Upper lobe of right lung (tissue), 1 donor: ENCODE measurements at regions not wholly inside any gene's neighbourhood (a gene's known extent, or its start where the extent isn't known, plus 50 kb on each side); places are given as distances from the start of the nearest gene placed in this dataset.

Experiments
- ATAC-seq: fragments of 200-7000 bp; cut with Tn5 transposase; one replicate; pipeline ENCODE4 v1.9.1; 2020; ENCODE audit warnings: mild to moderate bottlenecking, moderate library complexity
- DNase-seq: peaks from one replicate; pipeline ENCODE4 v3.0.0-alpha.2; 2020
- H3K27ac ChIP-seq: fragments of 200-600 bp; one replicate; pipeline ENCODE4 v1.8.0; 2022
- H3K27me3 ChIP-seq: fragments of 200-600 bp; one replicate; pipeline ENCODE4 v1.8.0; 2022; ENCODE audit warnings: mild to moderate bottlenecking
- H3K36me3 ChIP-seq: fragments of 200-600 bp; one replicate; pipeline ENCODE4 v1.8.0; 2022
- H3K4me1 ChIP-seq: fragments of 200-600 bp; one replicate; pipeline ENCODE4 v1.8.0; 2022
- H3K4me3 ChIP-seq: fragments of 200-600 bp; one replicate; pipeline ENCODE4 v1.8.0; 2022; ENCODE audit warnings: mild to moderate bottlenecking
- H3K9me3 ChIP-seq: fragments of 200-600 bp; one replicate; pipeline ENCODE4 v1.8.0; 2022
- intact Hi-C: fragments of 100-400 bp; cut with DNase I; formaldehyde crosslinking; loops from one replicate; pipeline ENCODE4 v1.11.0; 2022
- TF ChIP-seq, protein P1 (sequence below): fragments of 200-600 bp; IDR thresholded peaks from one replicate; pipeline ENCODE4 v1.8.0; 2022; ENCODE audit warnings: antibody characterized with exemption
- donor health status: DM: no; HTN: yes; CAD: no; lungs with severe emphysema.

DNA sequence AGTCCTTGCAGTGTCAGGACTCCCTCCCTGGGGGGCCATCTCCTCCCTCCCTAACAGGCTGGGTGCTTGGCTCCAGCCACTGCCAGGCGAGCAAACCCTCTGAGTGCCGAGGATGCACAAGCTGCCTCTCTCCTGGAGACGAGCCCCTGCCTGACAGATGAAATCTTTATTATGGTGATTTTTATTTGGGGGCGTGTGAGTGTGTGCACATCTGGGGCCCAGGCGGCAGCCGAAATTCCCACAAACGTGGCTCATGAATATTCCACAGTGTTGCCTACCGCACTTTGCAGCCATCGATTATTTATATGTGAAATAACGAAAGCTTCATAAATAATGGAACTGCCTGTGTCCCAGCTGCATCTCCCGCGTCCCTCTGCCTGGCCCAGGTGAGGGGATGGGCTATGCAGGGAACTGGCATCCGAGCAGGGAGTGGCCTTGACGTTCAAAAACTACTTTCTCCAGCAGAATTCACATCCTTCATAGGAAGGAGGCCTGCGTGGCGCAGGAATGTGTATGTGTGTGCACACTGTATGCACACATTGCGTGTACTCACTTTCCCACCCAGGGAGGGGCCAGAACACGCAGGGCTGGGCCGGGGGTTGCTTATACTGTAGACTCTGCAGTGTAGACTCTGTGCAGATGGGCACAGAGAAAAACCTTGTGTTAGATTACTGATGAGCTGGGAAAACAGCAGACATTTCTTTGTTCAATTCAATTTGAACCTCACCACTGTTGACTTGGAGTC, 73.1 kb downstream of the UBIAD1 start:
- no peaks in the 10 kb centered on the region for H3K36me3 ChIP-seq
- ATAC-seq = no peak
- peaks cover 12% of the 10 kb centered on the region for H3K27me3 ChIP-seq
- DNase-seq = no peak
- intact Hi-C loops = no loop called here
- no peak overlapping the region for H3K4me3 ChIP-seq
- H3K9me3 ChIP-seq = no peaks in the 10 kb centered on the region
- H3K4me1 ChIP-seq = no peaks in the 10 kb centered on the region
- no peak overlapping the region for H3K27ac ChIP-seq
- TF ChIP-seq, protein P1, sequence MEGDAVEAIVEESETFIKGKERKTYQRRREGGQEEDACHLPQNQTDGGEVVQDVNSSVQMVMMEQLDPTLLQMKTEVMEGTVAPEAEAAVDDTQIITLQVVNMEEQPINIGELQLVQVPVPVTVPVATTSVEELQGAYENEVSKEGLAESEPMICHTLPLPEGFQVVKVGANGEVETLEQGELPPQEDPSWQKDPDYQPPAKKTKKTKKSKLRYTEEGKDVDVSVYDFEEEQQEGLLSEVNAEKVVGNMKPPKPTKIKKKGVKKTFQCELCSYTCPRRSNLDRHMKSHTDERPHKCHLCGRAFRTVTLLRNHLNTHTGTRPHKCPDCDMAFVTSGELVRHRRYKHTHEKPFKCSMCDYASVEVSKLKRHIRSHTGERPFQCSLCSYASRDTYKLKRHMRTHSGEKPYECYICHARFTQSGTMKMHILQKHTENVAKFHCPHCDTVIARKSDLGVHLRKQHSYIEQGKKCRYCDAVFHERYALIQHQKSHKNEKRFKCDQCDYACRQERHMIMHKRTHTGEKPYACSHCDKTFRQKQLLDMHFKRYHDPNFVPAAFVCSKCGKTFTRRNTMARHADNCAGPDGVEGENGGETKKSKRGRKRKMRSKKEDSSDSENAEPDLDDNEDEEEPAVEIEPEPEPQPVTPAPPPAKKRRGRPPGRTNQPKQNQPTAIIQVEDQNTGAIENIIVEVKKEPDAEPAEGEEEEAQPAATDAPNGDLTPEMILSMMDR = no peak

DNA sequence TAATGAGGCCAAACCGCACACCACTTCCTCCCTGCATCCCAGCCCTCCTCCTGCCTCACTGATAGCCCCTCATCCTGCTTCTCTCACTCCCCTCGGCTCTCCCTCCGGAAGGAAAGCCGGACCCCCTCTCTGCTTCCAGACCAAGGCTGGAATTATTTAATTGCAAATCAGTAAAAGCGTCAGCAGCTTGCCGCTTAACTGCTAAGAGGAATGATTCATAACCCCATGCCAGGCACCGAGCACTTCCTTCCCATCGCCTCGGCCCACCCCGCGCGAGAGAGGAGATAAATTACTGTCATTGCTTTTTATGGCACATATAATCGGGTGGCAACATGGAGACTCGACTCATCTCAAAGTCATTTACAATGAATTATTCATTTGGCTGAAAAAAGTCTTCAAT, 77.3 kb downstream of the UBIAD1 start:
- Histone ChIP-seq H3K27me3 (peaks cover 11% of the 10 kb centered on the region), H3K4me3 (no peak overlapping the region), H3K9me3 (no peaks in the 10 kb centered on the region), H3K4me1 (no peaks in the 10 kb centered on the region), H3K27ac (no peak overlapping the region), H3K36me3 (no peaks in the 10 kb centered on the region)
- no peak for ATAC-seq
- no peak for DNase-seq
- TF ChIP-seq, protein P1 = no peak
- intact Hi-C loops = no loop called here

DNA sequence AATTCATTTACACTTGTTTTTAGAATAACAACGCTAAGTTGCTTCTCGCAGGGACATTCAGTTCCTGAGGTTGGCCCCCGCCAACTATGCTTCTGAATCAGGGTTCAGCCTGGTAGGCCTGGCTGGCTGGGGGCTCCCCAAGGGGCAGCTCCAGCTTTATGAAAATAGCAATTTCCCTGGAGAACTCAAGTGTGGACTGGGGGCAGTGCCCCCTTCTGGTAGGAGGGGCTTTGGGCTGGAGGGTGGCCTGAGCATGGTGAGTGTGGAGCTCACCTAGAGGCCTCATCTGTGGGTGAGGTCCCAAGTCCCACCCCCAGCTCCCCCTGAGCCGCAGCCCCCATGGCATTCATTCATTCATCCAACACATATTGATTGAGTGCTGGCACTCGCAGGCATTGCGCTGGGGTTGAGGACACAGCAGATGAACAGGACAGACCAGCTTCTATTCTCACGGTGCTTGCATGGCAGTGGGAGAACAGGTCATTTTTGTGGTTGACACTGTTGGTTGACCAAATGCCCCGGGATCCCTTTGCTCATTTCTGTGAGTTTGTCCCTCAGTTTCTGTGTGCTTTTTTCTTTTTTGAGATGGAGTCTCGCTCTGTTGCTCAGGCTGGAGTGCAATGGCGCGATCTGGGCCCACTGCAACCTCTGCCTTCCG, 79.2 kb downstream of the UBIAD1 start:
- Histone ChIP-seq H3K27me3 (peaks cover 24% of the 10 kb centered on the region), H3K36me3 (no peaks in the 10 kb centered on the region), H3K4me3 (no peak overlapping the region), H3K4me1 (no peaks in the 10 kb centered on the region), H3K27ac (no peak overlapping the region), H3K9me3 (no peaks in the 10 kb centered on the region)
- ATAC-seq = no peak
- intact Hi-C loops = no loop called here
- TF ChIP-seq, protein P1 = no peak
- DNase-seq = no peak

DNA sequence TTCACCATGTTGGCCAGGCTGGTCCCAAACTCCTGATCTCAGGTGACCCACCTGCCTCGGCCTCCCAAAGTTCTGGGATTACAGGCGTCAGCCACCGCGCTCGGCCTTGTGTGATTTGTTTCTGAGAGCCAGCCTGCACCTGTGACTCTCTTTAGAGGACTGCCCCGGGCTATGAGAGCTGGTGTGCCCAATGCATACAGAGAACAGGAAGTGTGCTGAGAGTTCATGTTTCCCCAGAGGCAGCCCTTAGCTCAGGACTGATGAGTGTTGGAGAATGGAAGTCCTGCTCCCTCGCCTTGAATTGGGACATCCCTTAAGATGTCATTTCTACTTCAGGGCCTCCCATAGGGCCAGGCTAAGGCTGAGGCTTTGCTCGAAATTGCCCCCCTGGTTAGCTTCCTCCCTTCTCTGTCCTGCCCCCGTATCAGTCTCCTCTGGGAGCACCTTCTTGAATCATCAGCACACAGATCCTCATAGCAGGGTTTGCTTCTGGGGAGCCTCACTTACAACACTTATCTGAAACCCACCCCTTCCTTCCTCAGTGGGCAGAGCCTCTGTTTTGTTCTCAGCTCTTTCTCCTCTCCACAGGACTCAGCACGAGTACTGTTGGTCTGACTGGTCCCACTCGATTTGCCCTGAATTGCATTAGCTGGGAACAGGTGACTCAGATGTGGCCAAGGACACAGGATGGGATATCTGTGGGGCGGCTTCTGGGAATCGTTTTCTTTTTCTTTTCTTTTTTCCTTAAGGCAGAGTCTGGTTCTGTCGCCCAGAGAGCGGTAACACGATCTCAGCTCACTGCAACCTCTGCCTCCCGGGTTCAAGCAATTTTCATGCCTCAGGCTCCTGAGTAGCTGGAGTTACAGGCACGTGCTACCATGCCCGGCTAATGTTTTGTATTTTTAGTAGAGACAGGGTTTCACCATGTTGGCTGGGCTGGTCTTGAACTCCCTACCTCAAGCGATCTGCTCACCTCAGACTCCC, 80.1 kb downstream of the UBIAD1 start:
- intact Hi-C loops = no loop called here
- TF ChIP-seq, protein P1 = no peak
- H3K27me3 ChIP-seq = peaks cover 30% of the 10 kb centered on the region

DNA sequence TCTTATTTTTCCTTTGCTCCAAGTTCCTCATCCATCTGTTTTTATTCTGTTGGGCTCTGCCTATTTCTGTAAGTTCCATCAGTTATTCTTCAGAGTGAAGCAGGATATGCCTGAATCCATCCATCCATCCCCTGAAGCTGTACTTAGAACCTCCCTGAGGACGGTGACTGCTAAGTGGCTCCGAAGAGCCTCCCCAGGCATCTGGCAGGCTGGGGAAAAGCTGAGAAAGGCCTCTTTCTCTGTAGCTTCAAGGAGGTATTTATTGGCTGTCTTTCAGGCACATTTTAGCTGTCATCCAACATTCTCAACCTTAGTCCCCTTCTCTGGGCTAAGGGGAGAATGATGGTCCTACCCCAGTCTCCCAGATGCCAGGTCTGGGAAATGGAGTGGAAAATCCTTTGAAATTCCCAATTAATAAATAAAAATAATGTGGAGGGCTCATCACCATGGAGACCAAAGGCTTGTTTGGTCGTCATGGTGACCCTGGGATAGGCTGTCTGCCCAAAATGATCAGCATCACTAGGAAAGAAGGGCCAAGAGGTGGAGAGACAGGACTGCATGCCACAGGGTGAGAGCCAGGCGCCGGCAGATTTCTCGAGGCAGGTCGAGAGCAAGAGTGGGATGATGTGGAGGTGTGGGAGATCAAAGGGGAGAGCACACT, 82.0 kb downstream of the UBIAD1 start:
- intact Hi-C loops = no loop called here
- DNase-seq (no peak), ATAC-seq (no peak)
- H3K9me3 ChIP-seq = no peaks in the 10 kb centered on the region
- H3K36me3 ChIP-seq = no peaks in the 10 kb centered on the region
- no peak overlapping the region for H3K4me3 ChIP-seq
- H3K27ac ChIP-seq = no peak overlapping the region
- TF ChIP-seq, protein P1 = no peak
- no peaks in the 10 kb centered on the region for H3K4me1 ChIP-seq
- H3K27me3 ChIP-seq = peaks cover 34% of the 10 kb centered on the region

More for the DNA sequence above, 80.1 kb downstream of the UBIAD1 start:
- ATAC-seq (peak; percentile 15), DNase-seq (no peak)
- no peak overlapping the region for H3K27ac ChIP-seq
- no peak overlapping the region for H3K4me3 ChIP-seq
- H3K9me3 ChIP-seq = no peaks in the 10 kb centered on the region
- H3K36me3 ChIP-seq = no peaks in the 10 kb centered on the region
- H3K4me1 ChIP-seq = no peaks in the 10 kb centered on the region
